Right lung (tissue), 2 donors: ENCODE measurements at regions not wholly inside any gene's neighbourhood (a gene's known extent, or its start where the extent isn't known, plus 50 kb on each side); places are given as distances from the start of the nearest gene placed in this dataset.

ENCODE experiments used
- DNase-seq, 2 donors: peaks; one replicate each; pipeline ENCODE4 v3.0.0-alpha.2; 2013

GRCh38 chr11:92865352-92865751 lies 104.1 kb upstream of the MTNR1B start:
- DNase-seq = no peak

- no peak for DNase-seq
Observed at GRCh38 chr11:92866679-92867282, 102.7 kb upstream of the MTNR1B start.

GRCh38 chr11:92867913-92868619 lies 101.4 kb upstream of the MTNR1B start:
- DNase-seq = no peak

GRCh38 chr11:92869716-92870115 lies 99.7 kb upstream of the MTNR1B start:
- no peak for DNase-seq

- no peak for DNase-seq
Observed at GRCh38 chr11:92870196-92870832, 99.1 kb upstream of the MTNR1B start.

GRCh38 chr11:92873551-92873950 lies 95.9 kb upstream of the MTNR1B start:
- no peak for DNase-seq

GRCh38 chr11:92875473-92875872 lies 94.0 kb upstream of the MTNR1B start:
- no peak for DNase-seq

- DNase-seq = no peak
Observed at GRCh38 chr11:92879086-92879485, 90.4 kb upstream of the MTNR1B start.

- DNase-seq = no peak
Observed at GRCh38 chr11:92880381-92880780, 89.1 kb upstream of the MTNR1B start.

- no peak for DNase-seq
Observed at GRCh38 chr11:92881940-92882450, 87.5 kb upstream of the MTNR1B start.

- DNase-seq = no peak
Observed at GRCh38 chr11:92882828-92883611, 86.4 kb upstream of the MTNR1B start.

GRCh38 chr11:92885600-92885999 lies 83.9 kb upstream of the MTNR1B start:
- DNase-seq = no peak

- DNase-seq = peak; percentile 48 to 68
Observed at GRCh38 chr11:92886243-92886905, 83.1 kb upstream of the MTNR1B start.

GRCh38 chr11:92888696-92889095 lies 80.8 kb upstream of the MTNR1B start:
- DNase-seq = no peak

GRCh38 chr11:92890846-92891245 lies 78.6 kb upstream of the MTNR1B start:
- peak; percentile 26 to 43 for DNase-seq

- no peak for DNase-seq
Observed at GRCh38 chr11:92892802-92893684, 76.4 kb upstream of the MTNR1B start.

GRCh38 chr11:92894197-92894596 lies 75.3 kb upstream of the MTNR1B start:
- no peak for DNase-seq

GRCh38 chr11:92897487-92897886 lies 72.0 kb upstream of the MTNR1B start:
- DNase-seq = no peak

- no peak for DNase-seq
Observed at GRCh38 chr11:92902417-92902816, 67.0 kb upstream of the MTNR1B start.

GRCh38 chr11:92907671-92908070 lies 61.8 kb upstream of the MTNR1B start:
- DNase-seq = no peak

- DNase-seq = no peak
Observed at GRCh38 chr11:92909214-92909613, 60.2 kb upstream of the MTNR1B start.
